ENCODE measurements at regions not wholly inside any gene's neighbourhood (a gene's known extent, or its start where the extent isn't known, plus 50 kb on each side); places are given as distances from the start of the nearest gene placed in this dataset.

DNA sequence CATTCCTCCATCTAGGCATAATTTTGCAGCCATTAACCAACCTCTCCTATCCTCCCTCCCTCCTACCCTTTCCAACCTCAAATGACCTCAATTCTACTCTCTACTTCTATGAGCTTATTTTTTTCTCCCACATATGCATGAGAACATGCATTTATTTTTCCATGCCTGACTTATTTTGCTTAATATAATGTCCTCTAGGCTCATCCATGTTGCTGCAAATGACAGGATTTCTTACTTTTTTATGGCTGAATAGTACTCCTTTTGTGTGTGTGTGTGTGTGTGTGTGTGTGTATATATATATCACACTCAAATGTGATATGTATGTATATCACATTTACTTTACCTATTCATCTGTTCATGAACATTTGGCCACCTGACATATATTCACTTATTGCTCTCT, 339.4 kb downstream of the SIPA1L2 start:
- TF ChIP-seq RCOR1 (IDR thresholded peaks at IDR 0.05; ENCODE audit: insufficient replicate concordance, low read length) (no peak), RFX5 (IDR thresholded peaks at IDR 0.05; ENCODE audit: low read depth, low read length) (no peak)
- TF ChIP-seq, protein P1, sequence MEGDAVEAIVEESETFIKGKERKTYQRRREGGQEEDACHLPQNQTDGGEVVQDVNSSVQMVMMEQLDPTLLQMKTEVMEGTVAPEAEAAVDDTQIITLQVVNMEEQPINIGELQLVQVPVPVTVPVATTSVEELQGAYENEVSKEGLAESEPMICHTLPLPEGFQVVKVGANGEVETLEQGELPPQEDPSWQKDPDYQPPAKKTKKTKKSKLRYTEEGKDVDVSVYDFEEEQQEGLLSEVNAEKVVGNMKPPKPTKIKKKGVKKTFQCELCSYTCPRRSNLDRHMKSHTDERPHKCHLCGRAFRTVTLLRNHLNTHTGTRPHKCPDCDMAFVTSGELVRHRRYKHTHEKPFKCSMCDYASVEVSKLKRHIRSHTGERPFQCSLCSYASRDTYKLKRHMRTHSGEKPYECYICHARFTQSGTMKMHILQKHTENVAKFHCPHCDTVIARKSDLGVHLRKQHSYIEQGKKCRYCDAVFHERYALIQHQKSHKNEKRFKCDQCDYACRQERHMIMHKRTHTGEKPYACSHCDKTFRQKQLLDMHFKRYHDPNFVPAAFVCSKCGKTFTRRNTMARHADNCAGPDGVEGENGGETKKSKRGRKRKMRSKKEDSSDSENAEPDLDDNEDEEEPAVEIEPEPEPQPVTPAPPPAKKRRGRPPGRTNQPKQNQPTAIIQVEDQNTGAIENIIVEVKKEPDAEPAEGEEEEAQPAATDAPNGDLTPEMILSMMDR (conservative IDR thresholded peaks at IDR 0.05; ENCODE audit: low read depth, low read length): no peak

Measured in IMR-90 (cell line).